ENCODE measurements at regions not wholly inside any gene's neighbourhood (a gene's known extent, or its start where the extent isn't known, plus 50 kb on each side); places are given as distances from the start of the nearest gene placed in this dataset.

DNA sequence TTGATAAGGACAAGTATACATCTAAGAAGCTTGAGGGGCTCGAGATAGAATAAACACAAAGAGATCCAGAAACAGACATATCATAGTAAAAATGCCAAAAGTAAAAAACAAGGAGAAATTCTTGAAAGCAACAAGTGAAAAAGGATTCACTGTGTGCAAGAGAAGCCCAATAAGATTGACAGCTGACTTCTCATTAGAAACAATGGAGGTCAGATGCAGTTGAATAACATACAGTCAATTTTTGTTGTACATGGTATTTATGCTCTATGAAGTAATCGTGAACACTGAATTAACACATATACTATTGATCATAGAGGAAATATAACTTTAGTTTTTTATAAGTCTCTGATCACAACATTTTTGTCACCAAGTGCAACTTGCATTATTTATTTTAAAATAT is 982.8 kb upstream of the SORCS1 start:
- TF ChIP-seq EP300 (IDR thresholded peaks at IDR 0.05) (no peak), POLR2A (IDR thresholded peaks at IDR 0.05; ENCODE audit: low read depth) (no peak), POLR2AphosphoS5 (IDR thresholded peaks at IDR 0.05) (no peak)
- TF ChIP-seq, protein P1, sequence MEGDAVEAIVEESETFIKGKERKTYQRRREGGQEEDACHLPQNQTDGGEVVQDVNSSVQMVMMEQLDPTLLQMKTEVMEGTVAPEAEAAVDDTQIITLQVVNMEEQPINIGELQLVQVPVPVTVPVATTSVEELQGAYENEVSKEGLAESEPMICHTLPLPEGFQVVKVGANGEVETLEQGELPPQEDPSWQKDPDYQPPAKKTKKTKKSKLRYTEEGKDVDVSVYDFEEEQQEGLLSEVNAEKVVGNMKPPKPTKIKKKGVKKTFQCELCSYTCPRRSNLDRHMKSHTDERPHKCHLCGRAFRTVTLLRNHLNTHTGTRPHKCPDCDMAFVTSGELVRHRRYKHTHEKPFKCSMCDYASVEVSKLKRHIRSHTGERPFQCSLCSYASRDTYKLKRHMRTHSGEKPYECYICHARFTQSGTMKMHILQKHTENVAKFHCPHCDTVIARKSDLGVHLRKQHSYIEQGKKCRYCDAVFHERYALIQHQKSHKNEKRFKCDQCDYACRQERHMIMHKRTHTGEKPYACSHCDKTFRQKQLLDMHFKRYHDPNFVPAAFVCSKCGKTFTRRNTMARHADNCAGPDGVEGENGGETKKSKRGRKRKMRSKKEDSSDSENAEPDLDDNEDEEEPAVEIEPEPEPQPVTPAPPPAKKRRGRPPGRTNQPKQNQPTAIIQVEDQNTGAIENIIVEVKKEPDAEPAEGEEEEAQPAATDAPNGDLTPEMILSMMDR (IDR thresholded peaks at IDR 0.05), result no peak
- intact Hi-C loops (cut with DNase I), result no loop called here
- H3K4me3 ChIP-seq, result no peak overlapping the region
- peaks cover 0 to 5% (median 0%) of the 10 kb centered on the region in 4 donors for H3K9me3 ChIP-seq
- H3K4me1 ChIP-seq, result no peaks in the 10 kb centered on the region
- no peak for DNase-seq (ENCODE audit: extremely low spot score)
- no peaks in the 10 kb centered on the region for H3K27me3 ChIP-seq
- H3K36me3 ChIP-seq, result no peaks in the 10 kb centered on the region
- 87% methylated on average over 2 of the region's 2 CpGs for whole genome bisulfite sequencing
- H3K27ac ChIP-seq (replicated peaks in 1 of 4), result no peak overlapping the region

DNA sequence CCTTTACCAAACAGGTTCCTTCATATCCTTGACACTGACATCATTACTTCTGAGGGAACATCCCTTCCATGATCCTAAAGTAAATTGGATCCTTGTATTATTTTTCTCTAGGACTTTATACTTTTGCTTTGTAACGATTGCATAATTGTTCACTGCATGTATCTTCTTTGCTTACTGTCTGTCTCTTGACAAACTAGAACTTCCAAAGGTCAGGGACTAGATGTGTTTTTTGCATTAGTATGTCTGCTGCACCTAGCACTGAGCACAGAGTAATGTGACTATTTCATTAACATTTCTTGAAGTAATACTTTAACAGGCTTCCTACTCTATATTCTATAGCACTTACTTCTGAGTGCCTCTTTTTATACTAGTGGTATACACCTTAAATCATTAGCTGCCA is 976.6 kb upstream of the SORCS1 start:
- no peaks in the 10 kb centered on the region for H3K9me3 ChIP-seq
- no peak for DNase-seq (ENCODE audit: extremely low spot score)
- H3K4me1 ChIP-seq, result no peaks in the 10 kb centered on the region
- 73% methylated on average over 1 of the region's 1 CpG for WGBS
- intact Hi-C loops (cut with DNase I), result no loop called here
- H3K4me3 ChIP-seq, result no peak overlapping the region
- H3K27ac ChIP-seq (replicated peaks in 1 of 4), result no peak overlapping the region
- no peaks in the 10 kb centered on the region for H3K36me3 ChIP-seq
- no peaks in the 10 kb centered on the region for H3K27me3 ChIP-seq
- TF ChIP-seq POLR2A (IDR thresholded peaks at IDR 0.05; ENCODE audit: low read depth), result no peak
- TF ChIP-seq, protein P1 (IDR thresholded peaks at IDR 0.05), result no peak
- TF ChIP-seq POLR2AphosphoS5 (IDR thresholded peaks at IDR 0.05), result no peak
- no peak for TF ChIP-seq EP300 (IDR thresholded peaks at IDR 0.05)

DNA sequence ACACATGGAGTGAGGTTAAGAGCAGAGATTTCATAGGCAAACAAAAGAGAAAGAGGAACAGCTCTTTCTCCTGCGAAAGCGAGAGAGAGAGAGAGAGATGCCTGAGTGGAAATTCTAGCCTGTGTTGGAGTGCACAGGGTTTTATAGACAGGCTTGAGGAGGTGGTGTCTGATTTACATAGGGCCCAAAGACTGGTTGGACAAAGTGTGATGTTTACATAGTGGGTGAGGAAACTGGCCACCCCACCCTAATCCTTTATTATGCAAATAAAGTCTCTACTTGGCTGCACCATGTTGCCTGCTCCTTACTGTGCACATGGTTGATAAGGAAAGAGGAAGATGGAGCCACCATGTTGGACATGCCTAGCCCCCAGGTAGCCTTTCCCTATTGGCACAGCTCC is 967.8 kb upstream of the SORCS1 start:
- Histone ChIP-seq H3K4me3 (no peak overlapping the region), H3K27me3 (no peaks in the 10 kb centered on the region), H3K36me3 (no peaks in the 10 kb centered on the region), H3K9me3 (no peaks in the 10 kb centered on the region), H3K4me1 (no peaks in the 10 kb centered on the region), H3K27ac (replicated peaks in 1 of 4) (no peak overlapping the region)
- DNase-seq (ENCODE audit: extremely low spot score), result no peak
- 79% methylated on average over 2 of the region's 2 CpGs for WGBS
- TF ChIP-seq, protein P1 (IDR thresholded peaks at IDR 0.05), result no peak
- intact Hi-C loops (cut with DNase I), result no loop called here

DNA sequence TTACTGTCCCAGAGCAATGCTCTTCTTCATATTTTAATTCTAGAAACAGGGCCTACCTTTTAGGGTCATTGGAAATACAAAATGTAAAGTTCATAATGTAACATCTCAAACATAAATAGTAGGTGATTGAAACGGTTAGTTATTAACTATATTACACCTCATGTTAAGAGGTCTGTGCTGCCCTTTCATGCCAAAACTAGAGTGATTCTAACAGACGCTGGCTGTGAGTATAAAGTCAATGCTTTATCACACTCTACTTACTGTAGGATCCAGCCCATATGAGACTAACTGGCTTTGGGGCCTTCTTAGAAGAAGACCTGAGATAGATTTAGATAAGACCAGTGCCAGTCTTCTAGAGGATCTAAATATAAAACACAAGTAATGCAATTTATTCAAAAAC is 966.1 kb upstream of the SORCS1 start:
- 62% methylated on average over 2 of the region's 2 CpGs for WGBS
- TF ChIP-seq POLR2AphosphoS5 (IDR thresholded peaks at IDR 0.05), result no peak
- no peak for TF ChIP-seq EP300 (IDR thresholded peaks at IDR 0.05)
- no peaks in the 10 kb centered on the region for H3K9me3 ChIP-seq
- H3K4me1 ChIP-seq, result no peaks in the 10 kb centered on the region
- no peaks in the 10 kb centered on the region for H3K27me3 ChIP-seq
- no peaks in the 10 kb centered on the region for H3K36me3 ChIP-seq
- H3K4me3 ChIP-seq, result no peak overlapping the region
- intact Hi-C loops (cut with DNase I), result no loop called here
- no peak overlapping the region for H3K27ac ChIP-seq (replicated peaks in 1 of 4)
- DNase-seq (ENCODE audit: extremely low spot score), result no peak

DNA sequence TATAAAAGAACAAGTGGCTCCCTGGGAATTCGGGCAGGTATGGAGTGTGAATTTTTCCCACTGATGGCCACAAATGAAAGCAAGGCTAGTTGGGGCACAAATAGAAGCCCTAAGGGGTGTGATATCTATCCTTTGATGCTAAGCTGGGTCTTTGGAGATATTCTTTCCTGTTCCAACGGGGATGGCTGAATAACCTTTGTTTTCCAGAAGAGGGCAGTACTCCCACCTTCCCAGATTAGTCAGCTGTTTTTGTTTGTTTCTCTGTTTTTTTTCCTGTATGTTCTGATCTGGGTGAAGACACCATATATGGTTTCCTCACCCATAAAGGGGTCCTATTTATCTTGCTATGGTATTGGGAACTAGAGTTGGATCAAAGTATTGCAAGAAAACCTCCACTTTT is 947.7 kb upstream of the SORCS1 start:
- intact Hi-C loops (cut with DNase I), result no loop called here
- WGBS, result 29% methylated on average over 2 of the region's 2 CpGs
- Histone ChIP-seq H3K27me3 (no peaks in the 10 kb centered on the region), H3K27ac (replicated peaks in 1 of 4) (no peak overlapping the region), H3K4me3 (no peak overlapping the region), H3K9me3 (no peaks in the 10 kb centered on the region), H3K36me3 (no peaks in the 10 kb centered on the region), H3K4me1 (no peaks in the 10 kb centered on the region)
- DNase-seq (ENCODE audit: extremely low spot score), result no peak
- TF ChIP-seq, protein P1 (IDR thresholded peaks at IDR 0.05), result no peak
- TF ChIP-seq EP300 (IDR thresholded peaks at IDR 0.05) (no peak), POLR2A (IDR thresholded peaks at IDR 0.05; ENCODE audit: low read depth) (no peak), POLR2AphosphoS5 (IDR thresholded peaks at IDR 0.05) (no peak)
